NCI-H1436 treated with DMSO at 0.1 percent for 48 hours (cell line): ENCODE measurements at regions not wholly inside any gene's neighbourhood (a gene's known extent, or its start where the extent isn't known, plus 50 kb on each side); places are given as distances from the start of the nearest gene placed in this dataset.
"Not testable (repeated sequence)": the region's sequence is repeated elsewhere in the genome, so short reads cannot be mapped to it uniquely, and the experiment has no call there.

Source experiments
- DNase-seq: peaks from one replicate; lab custom pipeline; 2025; lab: John Stamatoyannopoulos, UW

DNA sequence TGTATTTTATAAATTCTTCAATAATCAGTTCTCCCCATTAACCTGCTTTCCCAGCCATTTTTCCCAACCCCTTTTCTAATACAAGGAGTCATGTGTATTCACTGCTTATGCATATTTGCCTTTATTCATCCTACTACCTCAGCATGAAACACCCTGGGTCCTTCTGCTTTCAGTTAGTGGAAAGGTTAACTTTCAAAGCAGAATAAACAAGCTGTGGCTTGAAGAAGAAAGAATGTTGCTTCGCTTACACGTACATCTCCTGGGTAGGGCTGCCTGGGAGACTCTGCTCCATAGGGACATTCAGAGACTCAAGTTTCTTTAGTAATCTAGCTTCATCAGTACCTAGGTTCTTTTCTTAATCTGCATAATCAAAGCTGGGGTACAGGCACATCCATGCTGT, 567.8 kb upstream of the SLC10A2 start:
- DNase-seq = no peak

DNA sequence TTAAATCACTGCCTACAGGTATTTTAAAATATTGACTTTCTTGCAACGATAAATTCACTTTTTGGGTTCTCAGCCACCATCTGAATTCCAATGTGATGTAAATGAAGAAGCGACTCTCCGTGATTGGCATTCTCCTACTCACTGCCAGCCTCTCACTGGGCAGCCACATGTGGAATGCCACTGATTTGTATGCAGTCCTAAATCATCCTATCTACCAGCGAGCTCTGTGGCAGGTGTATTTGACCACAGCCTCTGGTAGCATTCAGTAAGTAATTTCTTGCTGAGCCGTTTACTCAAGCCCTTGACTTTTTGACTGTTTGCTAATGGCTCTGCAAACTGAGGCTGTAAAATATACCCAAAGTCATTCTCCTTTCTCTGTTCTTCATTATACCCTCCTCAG, 559.0 kb upstream of the SLC10A2 start:
- DNase-seq = no peak

GRCh38 chr13:103618151-103618550, 551.9 kb upstream of the SLC10A2 start:
- no peak for DNase-seq

GRCh38 chr13:103615771-103616170, 549.6 kb upstream of the SLC10A2 start:
- DNase-seq = no peak

DNA sequence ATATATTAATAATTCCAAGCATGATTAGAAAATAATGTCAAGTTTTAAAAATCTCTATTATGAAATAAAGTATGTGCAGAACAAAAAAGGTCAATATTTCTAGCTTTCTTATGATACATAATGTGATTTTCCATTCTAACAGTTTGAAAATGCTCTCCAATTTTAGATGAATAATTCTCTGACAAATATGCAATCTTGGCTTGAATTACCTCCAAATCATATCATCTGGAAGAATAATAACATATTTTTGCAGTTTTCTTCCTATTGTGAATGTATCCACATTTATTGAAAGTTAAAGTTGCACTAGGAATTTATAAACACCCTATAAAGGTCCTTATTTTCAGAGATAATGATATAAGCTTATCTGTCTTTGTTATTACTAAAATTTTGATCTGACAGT, 548.5 kb upstream of the SLC10A2 start:
- DNase-seq = no peak

DNA sequence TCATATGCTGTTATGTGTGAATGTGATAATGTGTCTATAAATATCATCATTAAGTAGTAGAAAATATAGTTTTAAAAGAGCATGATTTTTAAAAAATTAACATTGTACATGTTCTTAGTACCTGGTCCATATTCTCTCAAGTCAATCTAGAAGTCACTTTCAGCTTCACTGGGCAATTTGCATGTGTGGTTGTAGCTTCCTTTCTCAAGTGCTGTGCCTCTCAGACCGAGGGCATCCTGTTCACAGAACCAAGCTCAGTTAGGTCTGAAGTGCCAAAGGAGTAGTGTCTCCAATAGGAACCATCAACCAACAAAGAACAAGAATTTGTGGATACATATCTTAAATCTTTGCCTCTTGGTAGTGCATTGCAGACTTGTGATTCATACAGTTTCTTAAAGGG, 541.8 kb upstream of the SLC10A2 start:
- DNase-seq = no peak

- no peak for DNase-seq
These were observed 539.5 kb upstream of the SLC10A2 start for GRCh38 chr13:103605546-103606326.

DNA sequence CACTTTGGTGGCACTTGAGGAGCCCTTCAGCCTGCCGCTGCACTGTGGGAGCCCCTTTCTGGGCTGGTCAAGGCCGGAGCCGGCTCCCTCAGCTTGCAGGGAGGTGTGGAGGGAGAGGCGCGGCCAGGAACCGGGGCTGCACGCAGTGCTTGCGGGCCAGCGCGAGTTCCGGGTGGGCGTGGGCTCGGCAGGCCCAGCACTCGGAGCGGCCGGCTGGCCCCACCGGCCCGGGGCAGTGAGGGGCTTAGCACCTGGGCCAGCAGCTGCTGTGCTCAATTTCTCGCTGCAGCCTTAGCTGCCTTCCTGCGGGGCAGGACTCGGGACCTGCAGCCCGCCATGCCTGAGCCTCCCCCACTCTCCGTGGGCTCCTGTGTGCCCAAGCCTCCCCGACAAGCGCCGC, 533.7 kb upstream of the SLC10A2 start:
- not testable (repeated sequence) for DNase-seq

DNA sequence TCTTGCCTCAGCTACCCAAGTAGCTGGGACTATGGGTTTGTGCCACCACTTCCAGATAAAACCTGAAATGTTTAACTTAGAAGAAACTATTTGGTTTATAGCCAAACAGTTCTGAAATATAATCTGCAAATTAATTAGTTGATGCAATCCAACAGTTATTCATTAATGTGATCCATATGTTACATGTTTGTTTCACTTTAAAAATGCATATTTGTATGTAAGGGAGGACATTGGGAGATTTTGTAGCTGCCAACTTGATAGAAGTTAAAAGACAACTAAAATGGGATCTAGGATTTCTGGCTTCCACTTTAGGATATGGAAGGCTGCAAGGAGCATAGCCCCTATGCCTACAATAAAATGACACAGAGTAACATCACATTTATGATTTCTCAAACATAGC, 532.5 kb upstream of the SLC10A2 start:
- no peak for DNase-seq

DNA sequence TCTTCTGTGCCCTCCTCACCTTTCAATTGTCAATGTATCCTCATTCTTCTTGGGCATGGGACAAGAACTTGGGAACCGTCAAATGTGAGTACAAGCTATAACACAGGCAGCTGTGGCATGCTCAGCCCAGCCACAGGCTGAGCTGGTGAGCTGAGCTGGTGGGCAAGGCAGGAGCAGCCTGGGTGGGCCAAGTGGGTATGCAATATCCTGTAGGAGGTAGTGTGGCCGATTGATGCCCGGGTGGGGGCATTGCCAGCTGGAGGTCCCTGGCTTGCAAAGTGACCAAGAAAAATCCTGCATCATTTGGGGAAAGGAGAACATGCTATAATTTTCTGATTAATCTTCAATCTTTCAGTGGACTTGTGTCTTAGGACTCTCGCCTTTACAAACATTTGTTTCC, 507.2 kb upstream of the SLC10A2 start:
- no peak for DNase-seq

DNA sequence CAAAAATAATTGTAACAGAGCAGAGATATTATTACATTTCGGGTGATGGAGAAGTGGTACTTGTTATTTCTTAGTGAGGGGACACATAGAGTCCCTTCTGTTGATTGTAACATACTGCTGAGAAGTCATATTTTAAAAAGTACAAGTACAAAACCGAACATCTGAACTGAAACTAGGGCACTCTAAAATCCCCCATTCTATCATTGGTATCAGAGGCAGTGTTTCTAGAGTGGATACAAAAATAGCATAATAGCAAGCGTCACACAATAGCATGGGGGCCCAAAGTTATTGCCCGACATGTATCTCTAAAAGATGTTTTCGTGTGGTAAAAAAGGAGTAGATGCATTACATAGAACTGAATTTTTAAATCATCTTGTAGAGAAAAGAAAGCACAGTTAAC, 502.1 kb upstream of the SLC10A2 start:
- no peak for DNase-seq

- no peak for DNase-seq
These were observed 491.7 kb upstream of the SLC10A2 start for GRCh38 chr13:103557878-103558277.

- DNase-seq = no peak
These were observed 490.5 kb upstream of the SLC10A2 start for GRCh38 chr13:103556681-103557080.

- no peak for DNase-seq
These were observed 481.7 kb upstream of the SLC10A2 start for GRCh38 chr13:103547914-103548313.

DNA sequence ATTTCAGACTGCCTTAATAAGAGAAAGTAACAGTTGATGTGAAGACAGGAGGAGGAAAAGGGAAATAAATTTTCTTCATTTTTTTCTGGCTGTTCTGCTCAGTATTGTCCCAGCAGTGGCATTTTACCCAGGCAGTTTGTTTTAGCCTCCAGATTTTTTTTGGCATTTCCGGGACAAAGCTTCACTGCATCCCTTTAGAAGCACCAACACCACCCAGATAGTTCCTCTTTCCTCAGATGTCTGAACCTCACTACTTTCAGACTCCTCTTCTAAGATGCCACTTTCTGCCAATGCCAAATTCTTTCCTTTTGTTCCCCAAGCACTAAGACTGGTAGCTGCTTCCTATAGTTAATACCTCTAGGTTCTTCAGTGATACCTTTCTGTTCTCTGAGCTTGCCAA, 480.1 kb upstream of the SLC10A2 start:
- no peak for DNase-seq

GRCh38 chr13:103542648-103543047, 476.4 kb upstream of the SLC10A2 start:
- DNase-seq = no peak

DNA sequence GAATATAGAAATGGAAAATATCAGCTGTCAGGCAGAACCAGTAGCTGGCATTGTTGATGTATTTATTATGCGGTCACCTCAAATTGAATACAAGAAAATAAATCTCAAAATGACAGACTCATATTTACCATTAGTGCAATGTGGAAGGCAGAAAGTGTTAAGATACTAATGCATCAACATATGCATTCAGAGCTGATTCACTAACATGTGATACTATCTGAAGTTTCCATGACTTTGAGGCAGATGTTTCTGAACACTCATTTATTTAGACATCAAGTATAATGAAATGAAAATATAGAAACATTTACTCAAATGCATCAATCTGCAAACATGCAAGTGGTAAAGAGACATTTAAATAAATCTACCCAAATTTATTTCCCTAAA, 474.2 kb upstream of the SLC10A2 start:
- DNase-seq = no peak

DNA sequence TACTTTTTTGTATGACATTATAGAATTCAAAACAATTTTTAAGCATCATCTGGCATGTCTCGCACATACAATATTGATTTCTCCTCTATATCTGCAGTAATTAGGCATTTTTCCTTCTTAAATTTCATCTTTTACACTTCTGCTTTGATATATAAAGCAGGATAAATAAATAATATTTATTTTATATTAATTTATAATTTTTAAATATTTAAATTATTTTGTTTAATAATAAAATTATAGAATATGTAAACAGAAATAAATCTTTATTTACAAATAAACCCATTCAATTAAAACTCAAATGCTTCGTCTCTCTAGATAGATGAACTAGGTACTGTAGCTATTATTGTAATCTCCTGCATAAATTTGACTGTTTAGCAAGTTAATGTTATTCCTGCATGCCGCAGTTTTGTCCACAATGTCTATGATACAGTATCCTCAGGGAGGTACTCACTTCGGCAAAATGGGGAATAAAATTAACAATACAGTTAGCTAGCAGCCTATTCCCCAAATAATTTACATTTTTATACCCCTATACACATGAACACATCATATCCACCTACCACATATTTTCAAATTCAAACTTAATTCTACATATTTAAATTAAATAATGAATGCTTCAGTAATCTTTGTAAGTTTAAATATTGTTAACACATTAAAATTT, 473.6 kb upstream of the SLC10A2 start:
- no peak for DNase-seq

DNA sequence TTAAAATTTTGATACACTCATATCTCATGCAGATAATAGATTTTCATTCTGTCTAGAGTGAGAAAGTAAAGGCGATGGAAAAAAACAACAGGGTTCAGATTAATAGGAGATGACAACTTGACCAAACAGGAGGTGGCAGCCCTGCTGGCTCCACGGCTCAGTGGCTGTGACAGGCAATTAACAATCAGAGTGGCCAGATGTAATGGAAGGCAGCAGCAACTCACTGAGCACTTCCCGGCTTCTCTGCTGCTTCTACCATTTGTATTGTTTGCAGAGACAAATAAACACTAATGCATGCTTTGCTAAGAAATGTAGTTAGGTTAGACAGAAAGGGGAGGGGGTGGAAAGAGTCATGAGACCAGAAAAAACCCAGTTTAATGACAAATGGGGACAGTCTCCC, 473.0 kb upstream of the SLC10A2 start:
- peak; percentile 35 for DNase-seq

GRCh38 chr13:103537616-103538015, 471.4 kb upstream of the SLC10A2 start:
- no peak for DNase-seq

GRCh38 chr13:103531278-103531677, 465.1 kb upstream of the SLC10A2 start:
- no peak for DNase-seq

DNA sequence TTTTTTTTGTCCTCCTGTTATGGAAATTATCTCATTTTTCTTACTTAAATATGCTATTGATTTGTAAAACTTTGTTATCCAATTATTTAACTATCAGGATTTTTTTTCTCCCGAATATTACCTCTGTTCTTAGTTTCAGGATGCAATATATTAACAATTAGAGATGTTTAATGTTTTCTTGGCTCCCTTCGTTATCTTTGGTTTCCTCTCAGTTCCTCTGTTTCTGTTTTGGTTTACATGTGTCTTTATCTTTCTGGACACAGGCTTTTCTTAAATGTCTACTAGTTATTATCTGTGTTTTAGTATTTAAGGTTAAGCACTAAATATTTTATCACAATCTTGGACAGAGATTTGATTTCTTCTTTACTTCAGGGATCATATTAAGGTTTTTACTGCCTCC, 462.2 kb upstream of the SLC10A2 start:
- DNase-seq = no peak

DNA sequence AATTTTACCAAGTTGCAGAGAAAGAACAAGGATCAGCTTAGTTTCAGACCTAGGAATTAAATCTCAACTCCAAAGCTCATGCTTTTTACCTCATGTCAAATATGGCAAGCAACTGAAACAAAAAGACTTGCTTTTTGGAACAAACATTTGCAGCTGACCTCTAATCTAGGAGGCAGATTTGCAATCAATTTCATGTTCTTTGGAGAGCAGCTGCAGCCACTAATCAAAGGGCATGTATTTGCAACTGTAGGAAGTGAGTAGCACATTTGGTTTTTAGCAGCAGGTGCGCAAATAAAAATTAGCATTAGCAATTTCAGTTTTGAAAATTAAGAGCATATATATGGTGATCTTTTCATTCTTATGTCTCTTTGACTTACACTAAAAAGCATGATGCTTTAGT, 459.3 kb upstream of the SLC10A2 start:
- DNase-seq = peak; percentile 57

GRCh38 chr13:103523858-103524257, 457.6 kb upstream of the SLC10A2 start:
- no peak for DNase-seq
